Stimulated activated CD4-positive, alpha-beta T cell treated with anti-CD3 and anti-CD28 coated beads, TNF-alpha, amount 100 ng/mL, for 48 hours (primary cell): ENCODE measurements at regions not wholly inside any gene's neighbourhood (a gene's known extent, or its start where the extent isn't known, plus 50 kb on each side); places are given as distances from the start of the nearest gene placed in this dataset.
"Not testable (repeated sequence)": the region's sequence is repeated elsewhere in the genome, so short reads cannot be mapped to it uniquely, and the experiment has no call there.

ENCODE experiments used
- DNase-seq, 3 donors: peaks; one replicate each; pipeline ENCODE4 v3.0.0-alpha.2; 2020; ENCODE audit warnings: low read depth in 3 of 3

DNA sequence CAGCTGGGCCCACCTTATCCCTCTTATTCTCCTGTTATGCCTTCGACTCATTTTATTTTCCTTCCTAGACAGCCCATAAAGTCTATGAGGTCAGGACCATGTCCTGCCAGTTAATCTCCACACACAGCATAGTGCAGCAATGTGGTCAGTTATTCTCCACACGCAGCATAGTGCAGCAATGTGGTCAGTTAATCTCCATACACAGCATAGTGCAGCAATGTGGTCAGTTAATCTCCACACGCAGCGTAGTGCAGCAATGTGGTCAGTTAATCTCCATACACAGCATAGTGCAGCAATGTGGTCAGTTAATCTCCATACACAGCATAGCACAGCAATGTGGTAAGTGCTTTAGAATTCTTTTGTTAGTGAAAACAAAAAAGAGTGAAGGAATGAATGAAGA lies 77.8 kb downstream of the TEX36 start:
- DNase-seq, result no peak

DNA sequence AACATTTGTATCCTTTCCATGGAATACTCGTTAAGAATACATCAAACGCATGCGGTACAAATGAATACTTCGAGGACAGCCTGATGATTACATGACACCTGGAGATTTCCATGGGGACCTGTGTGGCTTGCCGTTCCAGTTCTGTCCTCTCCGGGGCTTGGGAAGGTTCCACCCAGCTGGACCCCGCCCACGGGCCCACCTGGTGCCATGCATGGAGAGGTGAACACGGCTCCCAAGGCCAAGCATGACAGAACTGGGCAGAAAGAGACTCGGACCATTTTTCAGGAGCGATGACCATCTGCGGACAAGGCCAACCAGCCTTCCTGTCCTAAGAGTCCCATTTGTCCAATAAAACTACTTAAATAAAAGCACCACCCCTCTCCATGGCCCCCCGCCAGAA lies 80.1 kb downstream of the TEX36 start:
- no peak for DNase-seq

DNA sequence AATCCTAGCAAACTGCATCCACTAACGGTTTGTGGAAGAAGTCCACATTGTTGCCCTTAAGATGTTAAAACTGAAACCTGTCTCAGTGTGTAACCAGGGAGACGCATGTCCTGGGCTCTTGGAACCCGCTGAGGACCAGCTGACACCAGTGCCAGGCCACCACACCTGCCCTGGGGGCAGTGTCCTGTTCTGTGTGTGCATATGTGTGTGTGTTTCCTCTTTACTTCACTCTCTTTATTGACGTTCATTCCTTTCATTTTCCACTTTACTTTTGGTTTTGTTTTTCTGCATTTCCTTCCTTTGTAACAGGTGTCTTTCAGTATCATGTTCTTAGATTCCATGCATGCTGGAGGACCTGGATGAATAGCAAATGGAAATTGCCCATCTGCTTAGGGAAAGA lies 83.8 kb downstream of the TEX36 start:
- DNase-seq, result no peak

- no peak for DNase-seq
Observed at GRCh38 chr10:125595911-125596310, 87.1 kb downstream of the TEX36 start.

- no peak for DNase-seq
Observed at GRCh38 chr10:125593644-125594043, 89.3 kb downstream of the TEX36 start.

DNA sequence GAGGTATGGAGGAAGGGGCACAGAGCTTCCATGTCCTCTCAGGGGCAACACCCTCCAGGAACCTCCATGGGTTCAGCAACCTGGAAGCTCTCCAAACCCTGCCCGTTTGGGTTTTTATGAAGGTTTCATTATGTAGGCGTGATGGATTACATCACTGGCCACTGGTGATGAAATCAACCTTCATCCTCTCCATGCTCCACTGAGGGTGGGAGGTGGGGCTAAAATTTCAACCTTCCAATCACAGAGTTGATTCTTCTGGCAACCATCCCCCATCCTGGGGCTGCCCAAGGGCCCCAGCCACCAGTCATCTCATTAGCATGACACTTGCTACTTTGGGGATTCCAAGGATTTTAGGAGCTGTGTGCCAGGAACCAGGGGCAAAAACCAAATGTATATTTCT lies 90.1 kb downstream of the TEX36 start:
- DNase-seq, result no peak

DNA sequence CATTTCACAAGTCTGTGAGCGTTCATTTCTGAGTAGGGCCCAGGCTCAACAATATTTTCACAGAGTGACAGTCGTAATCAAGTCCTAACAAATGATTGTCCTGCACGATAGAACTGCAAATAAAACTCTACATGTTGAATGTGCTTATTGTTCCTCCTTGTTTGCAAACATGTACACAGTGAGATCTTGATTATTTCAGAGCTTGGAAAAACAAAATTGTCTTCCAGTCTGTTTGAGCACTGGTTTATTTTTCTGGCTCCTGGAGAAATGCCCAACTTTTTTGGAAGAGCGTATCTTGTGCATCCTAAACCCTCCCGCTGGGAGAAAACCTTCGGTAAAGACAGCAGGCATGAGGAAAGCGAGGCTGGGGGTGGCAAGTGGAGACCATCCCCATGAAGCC lies 91.1 kb downstream of the TEX36 start:
- DNase-seq, result no peak

GRCh38 chr10:125588738-125589137 lies 94.2 kb downstream of the TEX36 start:
- not testable (repeated sequence) for DNase-seq

DNA sequence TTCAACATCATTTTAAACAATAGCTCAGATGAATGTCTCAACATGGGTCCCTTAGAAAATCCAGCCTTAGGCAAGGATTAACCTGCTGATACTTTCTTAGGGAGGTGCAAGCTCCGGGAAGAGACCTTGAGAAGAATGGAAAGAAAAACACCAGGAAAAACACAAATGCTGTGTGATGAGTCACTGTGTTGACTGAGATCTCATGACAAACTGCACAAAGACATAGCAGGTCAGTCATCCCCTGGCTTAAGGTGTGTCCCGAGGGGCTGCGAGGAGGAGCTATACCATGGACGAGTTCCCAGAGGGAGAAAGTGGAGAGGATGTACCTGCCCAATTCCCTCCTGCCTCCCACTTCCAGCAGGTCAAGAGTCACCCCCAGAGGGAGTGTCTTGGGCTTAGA lies 98.0 kb downstream of the TEX36 start:
- no peak for DNase-seq

- no peak for DNase-seq
Observed at GRCh38 chr10:125578658-125579315, 104.2 kb downstream of the TEX36 start.

GRCh38 chr10:125575843-125576242 lies 107.1 kb downstream of the TEX36 start:
- no peak for DNase-seq

GRCh38 chr10:125568156-125568555 lies 114.8 kb downstream of the TEX36 start:
- DNase-seq, result no peak

DNA sequence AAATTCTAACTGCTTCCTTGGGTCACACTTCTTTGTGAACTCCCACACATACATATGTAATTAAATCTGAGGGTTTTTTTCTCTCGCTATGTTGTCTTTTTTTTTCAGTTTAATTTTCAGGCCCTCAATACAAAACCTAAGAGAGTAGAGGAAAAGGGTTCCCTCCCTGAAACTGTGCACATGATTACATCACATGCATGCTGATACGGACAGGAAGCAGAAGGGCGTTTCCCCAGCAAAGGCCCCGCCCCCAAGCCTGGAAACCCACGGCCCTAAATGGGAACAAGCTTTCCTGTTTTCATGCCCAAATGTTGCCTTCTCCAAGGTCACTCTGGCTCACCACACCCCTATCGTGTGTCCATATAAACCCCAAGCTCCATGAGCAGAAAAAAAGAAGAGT lies 115.4 kb downstream of the TEX36 start:
- no peak for DNase-seq

- no peak for DNase-seq
Observed at GRCh38 chr10:125565046-125565445, 117.9 kb downstream of the TEX36 start.

GRCh38 chr10:125564570-125564969 lies 118.4 kb downstream of the TEX36 start:
- no peak for DNase-seq

GRCh38 chr10:125562737-125563136 lies 120.2 kb downstream of the TEX36 start:
- no peak for DNase-seq

GRCh38 chr10:125560947-125561346 lies 122.0 kb downstream of the TEX36 start:
- DNase-seq, result no peak

DNA sequence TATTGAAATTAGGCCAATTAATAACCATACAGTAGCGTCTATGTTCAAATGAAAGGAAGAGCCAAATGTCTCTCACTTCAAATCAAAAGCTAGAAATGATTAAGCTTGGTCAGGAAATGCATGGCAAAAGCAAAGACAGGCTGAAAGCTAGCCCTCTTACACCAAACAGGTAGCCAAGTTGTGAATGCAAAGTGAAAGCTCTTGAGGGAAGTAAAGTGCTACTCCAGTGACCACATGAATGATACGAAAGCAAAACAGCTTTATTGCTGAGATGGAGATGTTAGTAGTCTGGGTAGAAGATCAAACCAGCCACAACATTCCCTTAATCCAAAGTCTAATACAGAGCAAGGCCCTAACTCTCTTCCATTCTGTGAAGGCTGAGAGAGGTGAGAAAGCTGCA lies 123.8 kb downstream of the TEX36 start:
- no peak for DNase-seq

- DNase-seq, result no peak
Observed at GRCh38 chr10:125557801-125558505, 125.0 kb downstream of the TEX36 start.

- DNase-seq, result no peak
Observed at GRCh38 chr10:125557311-125557710, 125.7 kb downstream of the TEX36 start.

- no peak for DNase-seq
Observed at GRCh38 chr10:125556882-125557281, 126.1 kb downstream of the TEX36 start.

- no peak for DNase-seq
Observed at GRCh38 chr10:125555743-125556142, 127.2 kb downstream of the TEX36 start.

- no peak for DNase-seq
Observed at GRCh38 chr10:125555267-125555666, 127.7 kb downstream of the TEX36 start.

GRCh38 chr10:125554753-125555152 lies 128.2 kb downstream of the TEX36 start:
- DNase-seq, result no peak
